COLO668 (cell line): ENCODE measurements at regions not wholly inside any gene's neighbourhood (a gene's known extent, or its start where the extent isn't known, plus 50 kb on each side); places are given as distances from the start of the nearest gene placed in this dataset.

ENCODE experiments used
- DNase-seq: peaks from one replicate; lab custom pipeline; 2025; ENCODE audit not compliant: unreplicated experiment; lab: John Stamatoyannopoulos, UW

DNA sequence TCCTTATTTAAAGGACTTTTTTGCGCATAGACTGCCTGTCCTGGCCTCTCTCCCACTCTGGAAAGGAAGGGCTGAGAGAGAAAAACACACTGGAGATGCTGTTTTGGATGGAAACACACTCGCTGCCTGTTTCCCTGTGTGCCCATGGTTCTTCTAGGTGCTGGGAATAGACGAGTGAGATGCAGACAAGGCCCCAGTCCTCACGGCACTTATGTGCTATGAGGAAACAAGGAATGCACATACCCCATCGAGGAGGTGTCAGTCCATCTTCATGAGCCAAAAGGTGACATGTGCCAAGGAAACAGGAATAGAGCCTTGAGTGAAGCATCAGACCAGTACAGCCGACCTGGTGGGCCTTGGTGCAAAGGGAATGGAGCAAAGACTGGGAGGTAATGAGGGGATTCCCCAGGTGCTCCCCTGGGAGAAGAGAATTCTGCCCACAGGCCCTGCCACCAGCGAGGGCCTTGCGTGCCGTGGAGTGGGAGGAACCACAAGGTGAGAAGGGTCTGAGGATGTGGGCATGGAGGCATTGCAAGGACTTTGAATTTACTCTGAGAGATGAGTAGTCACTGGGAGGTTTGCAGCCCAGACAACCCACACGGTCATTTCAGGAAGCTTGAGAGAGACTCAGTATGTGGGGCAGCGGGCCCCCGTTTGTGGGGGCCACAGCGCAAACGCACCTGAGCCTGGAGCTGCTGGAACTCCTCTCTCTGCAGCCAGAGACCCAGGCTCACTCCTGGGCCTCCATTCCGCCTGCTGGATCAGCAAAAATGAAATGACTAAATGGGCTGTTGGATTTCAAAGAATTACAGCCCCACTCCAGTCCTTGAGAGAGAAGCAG is 197.5 kb upstream of the COPS8 start:
- DNase-seq, result no peak

DNA sequence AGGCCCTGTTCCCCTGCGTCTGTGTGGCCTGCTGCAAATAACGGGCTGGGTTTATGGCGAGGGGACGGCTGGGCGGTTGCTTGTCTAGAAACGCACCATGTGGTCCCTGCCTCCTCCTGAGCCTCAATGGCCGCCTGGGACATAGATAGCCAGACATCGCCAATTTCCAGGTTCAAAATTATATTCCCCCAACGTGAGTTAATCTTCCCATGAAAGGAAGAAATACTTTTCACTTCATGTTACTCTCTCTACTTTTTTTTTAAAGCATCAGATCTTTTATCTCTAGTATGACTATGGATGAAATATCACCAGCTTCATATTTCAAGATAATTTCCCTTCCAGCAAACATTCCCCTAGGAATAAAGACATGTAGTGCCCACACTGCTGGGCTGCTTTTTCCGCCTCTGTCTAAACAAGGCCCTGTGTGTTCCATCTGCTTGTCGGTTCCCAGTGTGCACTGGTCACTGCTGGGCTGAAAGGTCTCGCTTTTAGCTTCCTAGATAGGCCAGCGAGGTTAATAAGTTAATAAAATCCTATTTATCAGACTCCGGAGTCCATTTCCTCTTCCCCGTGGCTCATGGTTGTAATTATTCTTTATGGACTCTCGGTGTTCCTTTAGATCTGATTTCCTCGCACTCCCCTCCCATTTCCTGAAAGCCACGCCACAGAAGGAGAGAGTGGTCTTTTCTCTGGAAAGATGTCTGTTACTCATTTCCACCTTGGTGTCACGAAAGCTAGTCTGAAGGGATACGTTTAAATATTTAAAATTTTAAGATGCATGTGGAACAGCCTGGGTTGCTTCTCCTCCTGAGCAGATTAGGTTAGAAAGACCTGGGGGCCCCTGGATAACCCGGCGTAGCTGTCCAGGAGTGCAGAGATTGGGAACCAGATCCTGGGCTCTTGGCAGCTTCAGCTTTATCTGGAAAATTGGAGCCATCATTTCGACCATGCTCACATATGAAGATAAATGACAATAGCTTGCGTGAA is 196.6 kb upstream of the COPS8 start:
- no peak for DNase-seq

DNA sequence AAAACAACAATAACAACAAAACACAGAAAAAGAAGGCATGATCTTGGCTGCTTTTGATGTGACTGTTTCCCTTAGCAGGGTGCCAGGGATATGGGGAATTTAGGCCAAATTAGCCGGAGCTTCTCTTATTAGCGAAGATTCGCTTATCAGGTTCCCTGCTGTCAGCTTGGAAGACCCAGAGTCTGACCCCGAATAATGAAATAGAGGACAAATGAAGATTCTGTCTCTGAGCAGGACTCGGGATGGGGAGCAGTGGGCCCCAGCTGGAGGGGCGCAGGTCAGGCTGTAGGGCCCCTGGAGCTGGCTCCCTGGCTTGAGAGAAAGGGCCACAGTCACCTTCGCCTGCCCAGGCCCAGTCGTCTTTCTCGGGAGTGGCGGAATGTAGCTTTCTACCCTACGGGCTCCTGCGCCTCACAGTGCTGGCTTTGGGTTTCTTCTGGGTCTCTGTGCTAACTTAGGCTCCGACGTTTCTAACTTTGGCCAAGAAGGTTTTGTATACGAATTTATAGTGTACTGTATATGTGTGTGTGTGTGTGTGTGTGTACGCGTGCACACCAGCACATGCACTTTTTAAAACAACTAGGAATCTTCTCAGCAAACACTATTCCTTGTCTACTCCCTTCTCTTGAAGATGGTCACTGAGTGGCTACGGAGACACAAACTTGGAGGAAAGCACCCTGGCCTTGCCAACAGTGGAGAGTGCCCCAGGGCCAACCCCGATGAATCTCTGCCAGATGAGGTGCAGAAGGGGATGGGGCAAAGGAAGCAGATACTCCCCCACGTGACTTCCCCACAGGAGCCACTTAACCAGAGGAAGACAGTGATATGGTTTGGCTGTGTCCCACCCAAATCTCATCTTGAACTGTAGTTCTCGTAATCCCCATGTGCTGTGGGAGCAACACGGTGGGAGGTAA is 195.6 kb upstream of the COPS8 start:
- DNase-seq, result no peak

DNA sequence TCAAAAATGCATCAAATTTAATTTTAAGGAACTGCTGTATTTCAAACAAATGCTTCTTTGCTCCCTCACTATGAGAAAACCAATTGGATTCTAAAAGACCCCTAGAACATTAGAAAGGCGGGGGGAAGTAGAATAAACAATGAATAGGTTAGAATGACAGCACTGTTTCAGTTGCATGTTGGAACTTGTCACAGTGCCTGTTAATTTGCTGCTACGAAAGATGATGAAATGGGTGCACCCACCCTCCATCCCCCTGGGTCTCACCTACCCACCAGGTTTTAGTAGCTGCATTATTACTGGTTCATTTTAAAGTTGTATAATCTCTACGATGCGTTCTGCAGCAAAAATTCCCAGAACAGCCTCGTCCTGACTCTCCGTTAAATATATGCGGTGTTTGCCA is 193.0 kb upstream of the COPS8 start:
- no peak for DNase-seq

DNA sequence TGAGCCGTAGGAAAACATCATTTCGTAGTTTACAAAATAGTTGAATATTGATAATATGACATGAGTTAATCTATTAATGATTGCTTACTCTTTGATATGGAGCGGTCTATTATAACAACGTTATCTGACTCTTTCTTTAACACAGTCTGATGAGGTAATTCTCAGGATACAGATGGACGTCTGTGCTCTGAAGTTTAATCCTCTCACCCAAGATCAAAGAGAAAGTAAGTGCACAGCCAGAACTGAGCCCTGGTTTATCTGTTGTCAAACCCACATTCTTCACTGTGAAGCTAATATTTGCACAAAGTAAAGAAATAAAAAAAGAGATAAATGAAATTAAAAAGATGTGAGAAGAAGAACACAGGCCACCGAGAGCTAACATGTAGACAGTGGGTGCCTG is 190.9 kb upstream of the COPS8 start:
- no peak for DNase-seq

DNA sequence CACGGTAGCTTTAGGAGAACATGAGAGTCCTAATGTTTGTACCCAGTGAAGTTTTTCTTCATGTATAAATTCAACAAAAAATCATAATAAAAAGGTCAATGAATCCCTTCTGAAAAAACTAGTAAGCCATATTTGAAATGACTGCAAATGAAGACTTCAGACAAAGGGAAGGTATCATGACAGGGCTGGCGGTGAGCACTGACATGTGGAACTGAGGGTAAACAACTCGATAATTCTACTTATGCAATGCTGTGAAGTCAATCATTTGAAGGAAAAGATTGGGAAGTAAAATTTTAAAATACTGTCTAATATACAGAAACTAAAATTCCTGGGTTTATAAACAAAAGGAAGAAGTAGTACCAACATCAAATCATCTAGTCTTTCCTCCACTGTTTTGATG is 190.2 kb upstream of the COPS8 start:
- no peak for DNase-seq

DNA sequence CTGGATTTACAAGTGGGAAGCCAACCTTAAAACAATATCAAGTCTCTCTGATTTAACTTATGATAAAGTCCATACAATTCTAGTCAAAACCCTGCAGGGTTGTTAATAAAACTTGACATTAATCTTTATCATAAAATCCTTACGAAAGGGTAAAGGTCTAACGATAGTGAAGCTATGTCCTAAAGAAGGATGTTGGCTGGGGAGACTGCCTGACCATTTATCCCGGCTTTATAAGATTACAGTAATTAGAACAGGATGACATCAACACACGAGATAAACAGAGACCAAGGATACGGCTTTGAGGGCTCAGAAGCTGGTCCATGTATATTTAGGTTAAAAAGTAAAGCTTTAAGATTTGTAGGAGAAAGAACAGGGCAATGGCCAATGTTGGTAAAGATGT is 189.0 kb upstream of the COPS8 start:
- DNase-seq, result no peak

DNA sequence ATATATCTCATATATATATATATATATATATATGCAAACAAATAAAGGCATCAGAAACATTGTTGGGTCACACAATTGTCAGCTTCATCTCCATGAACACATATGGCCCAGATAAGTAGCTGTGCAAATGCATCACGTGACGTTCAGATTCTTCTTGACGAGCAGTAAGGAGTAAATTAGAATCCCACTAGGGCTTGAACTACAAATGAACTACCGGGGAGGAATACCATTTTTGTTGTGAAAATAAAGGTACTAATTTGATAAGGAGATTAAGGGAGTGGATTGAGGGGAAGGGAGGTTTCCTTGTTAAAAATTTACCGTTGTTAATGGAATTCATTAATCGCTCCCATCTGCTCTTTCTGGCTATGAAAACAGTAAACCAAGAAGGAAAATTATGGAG is 186.5 kb upstream of the COPS8 start:
- no peak for DNase-seq

DNA sequence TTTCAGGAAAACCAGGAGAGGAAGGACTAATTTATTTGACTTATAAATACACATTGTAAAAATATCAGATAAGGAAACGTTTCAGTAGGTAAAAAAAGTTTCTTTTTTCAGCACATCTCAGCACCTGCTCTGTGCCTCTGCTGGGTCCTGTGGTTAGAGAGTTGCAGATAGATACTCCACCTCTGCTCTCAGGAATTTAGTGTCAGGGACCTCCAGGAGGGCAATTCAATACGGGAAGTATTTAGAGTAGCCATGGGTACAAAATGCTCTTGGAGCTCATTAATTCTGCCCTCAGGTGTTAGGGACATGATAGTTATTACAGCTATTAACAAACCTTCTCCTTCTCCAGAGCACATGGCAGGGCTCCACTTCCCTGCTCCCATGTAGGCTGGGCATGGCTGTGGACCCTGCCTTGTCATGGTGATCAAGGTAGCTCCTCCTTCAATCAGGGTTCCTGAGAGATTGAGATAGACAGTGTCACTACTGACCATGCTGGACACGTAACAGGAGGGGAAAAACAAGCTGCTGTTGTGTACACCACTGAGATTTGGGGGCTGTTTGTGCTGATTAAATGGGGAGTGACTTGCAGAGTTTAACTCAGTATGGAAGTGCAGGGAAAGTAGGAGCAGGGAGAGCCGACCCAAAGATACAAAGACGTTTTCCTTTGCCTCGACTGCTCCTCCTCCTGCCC is 185.6 kb upstream of the COPS8 start:
- DNase-seq, result no peak

DNA sequence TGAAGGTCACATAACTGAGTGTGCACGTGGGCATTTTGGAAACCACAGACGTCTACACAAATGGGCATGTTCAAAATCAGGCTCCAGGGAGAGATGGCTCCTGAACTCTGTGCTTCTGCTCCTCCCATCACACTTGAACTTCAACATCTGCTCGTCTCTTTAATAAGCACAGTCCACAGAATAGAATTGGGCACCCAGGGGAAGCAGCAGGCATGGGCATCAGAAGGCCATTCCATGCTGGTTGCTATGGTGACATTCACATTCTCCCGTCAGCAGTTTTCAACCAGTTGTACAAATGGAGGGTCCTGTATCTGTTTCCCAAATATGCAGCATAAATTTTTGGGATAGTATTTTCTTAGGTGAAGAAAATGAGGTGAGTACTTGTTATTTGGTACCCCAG is 183.7 kb upstream of the COPS8 start:
- DNase-seq, result no peak

DNA sequence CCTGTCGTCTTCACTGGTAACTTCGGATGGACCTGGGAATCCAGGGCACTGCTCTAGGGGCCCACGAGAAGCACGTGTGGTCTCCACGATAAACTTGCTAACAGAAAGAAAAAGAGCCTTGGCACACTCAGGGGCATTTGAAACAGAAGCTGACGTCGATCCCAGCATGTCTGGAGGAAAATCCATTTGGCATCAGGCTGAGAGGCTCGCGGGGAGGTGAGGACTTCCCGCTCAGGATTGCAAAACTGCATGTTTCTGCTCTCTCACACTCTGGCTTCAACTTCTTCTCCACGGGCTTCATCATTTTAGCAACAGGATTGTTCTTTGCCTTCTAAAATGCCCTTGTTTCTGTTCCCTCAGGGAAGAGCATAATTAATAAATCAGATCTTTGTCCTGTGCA is 181.7 kb upstream of the COPS8 start:
- DNase-seq, result no peak

DNA sequence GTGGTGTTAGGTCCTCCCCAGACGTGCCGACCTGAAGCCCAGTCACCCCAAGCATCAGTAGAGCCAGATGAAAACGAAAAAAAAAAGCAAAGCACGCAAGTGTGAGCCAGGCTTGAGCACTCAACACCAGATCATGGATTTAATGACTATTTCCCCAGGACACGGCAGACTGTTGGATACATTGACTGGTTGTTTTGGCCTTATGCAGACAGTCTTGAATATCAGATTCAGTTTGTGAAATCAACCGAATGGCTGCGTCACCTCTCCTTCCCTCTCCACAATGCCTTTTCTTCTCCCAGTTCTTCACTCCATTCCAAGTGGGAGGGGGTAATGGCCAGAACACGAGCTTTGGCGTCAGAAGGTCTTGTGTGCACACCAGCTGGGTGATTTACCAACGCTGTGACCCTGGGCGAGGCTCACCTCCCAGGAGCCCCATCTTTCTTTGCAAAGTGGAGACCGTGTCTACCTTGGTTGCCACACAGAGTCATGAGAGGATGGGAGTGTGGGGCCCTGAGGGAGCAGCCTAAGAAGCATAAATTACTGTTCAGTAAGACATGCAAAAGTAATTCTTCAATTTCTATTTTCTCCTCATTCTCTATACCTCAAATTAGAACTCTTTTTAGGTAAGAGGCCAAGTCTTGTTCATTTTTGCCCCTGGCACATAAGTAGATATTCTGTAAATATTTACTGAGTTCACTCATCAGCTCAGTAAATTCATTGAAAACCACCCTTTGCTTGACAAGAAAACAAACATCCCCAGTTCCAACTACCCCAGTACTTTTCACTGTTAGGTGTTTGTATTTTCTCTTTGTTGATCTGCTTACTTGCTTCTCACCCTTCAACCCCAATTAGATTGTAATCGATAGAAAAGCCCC is 181.1 kb upstream of the COPS8 start:
- DNase-seq, result no peak

DNA sequence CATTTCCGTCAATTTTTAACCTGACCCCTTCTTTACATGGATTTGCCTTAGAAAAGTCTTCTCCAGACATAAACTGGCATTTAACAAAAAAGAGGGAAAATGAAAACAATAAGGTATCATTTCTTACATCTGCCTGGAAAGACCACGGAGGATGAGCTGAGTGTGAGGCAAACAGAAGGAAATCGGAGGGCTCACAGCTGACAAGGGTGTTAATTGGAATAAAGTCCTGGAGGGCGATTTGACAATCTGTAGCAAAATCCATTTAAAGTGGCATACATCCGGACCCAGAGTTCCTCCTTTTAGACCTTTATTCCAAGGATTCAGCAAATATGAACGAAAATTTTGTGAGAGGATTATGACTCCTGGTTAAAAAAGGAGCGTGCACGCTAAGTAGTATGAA is 179.7 kb upstream of the COPS8 start:
- no peak for DNase-seq

DNA sequence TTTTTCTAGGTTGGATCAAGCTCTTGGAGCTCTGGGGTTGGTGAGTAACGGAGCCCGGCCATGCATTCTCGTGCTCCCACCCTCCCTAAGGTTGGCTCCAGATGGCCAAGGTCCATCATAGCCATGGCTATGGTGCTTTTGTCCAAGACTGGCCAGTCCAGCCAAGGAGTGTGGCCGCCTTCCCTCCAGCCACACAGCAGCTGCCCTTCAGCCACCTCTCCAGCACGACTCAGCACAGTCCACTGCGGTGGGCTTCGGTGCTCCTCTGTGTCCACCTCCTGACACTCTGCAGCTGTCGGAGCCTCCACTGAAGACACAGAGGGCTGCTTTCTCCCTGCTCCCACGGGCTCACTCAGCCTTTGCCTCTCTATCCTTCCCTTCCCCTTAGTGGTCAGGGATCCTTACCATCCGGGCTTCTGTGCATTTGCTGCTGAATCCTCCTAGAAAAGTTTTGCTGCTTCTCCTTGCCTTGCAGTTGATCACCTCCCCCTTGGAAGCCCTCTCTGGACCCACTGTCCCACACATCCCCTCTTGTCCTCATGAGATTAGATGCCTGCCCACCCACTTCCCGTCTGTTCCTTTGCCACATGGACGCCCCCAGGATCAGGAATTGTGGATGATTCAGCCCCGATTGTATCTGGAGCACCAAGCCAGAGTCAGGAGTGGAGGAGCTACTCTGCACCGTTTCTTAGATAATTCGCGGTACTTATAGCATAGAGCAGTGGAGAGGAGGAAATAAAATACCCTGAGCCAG is 177.1 kb upstream of the COPS8 start:
- DNase-seq, result no peak

DNA sequence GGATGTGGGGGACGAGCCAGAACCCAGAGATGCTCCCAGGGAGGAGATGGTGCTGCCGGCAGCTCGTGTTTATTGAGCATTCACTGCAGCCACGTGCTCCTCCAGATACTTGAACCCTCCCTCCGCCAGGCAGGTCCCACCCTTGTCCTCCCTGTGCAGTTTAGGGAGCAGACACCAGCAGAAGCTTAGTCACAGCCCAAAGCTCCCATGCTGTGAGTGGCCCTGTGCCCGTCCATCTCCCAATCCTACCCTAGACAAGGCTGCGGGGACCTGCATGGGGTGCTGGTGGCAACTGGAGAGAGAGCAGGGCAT is 176.5 kb upstream of the COPS8 start:
- no peak for DNase-seq

DNA sequence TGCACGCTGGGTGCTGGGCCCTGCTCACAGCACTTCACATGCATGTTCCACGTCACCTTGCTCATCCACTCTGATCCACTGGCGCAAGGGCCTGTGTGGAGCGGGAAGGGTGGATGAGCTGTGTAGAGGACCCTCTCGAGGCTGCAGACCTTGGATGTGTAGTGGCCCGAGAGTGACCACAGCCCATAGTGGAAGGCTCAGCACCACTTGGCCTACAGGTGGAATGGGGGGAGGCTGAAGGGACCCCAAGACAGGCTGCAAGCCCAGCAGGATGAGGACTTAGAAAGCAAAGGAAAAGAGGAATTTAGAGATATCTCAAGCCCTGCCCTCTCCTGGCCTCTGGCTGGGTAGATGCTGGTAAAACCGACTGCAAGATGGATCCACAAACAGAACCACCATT is 175.9 kb upstream of the COPS8 start:
- no peak for DNase-seq

DNA sequence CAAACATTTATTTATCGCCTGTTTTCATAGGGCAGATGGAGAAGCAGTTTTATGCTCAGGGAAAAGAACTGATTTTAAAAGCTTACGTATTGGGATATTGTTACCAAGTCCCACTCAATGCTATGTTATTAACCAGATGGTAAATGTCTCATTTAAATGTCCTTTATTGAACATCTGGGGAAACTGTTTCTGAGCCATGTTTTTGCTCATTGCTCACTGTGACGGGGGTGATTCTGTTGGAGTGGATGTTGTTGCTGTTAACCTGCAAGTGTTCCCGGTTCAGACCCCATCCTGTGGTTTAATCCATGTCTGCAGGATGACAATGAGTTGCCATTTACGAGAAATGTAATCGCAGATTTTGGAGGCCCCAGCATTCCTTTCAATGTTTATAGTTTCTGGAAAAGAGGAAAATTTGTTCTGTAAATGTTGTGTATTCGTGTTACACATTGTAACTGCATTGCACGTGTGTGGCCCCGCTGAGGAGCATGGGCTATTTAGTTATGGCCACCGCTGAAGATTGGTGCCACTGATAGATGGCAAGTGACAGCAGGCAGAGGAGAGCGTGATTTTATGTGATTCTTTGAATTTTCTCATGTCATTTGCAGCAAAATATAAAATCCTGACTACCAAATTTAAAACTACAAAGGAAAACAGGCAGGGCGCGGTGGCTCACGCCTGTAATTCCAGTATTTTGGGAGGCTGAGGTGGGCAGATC is 174.8 kb upstream of the COPS8 start:
- DNase-seq, result no peak

DNA sequence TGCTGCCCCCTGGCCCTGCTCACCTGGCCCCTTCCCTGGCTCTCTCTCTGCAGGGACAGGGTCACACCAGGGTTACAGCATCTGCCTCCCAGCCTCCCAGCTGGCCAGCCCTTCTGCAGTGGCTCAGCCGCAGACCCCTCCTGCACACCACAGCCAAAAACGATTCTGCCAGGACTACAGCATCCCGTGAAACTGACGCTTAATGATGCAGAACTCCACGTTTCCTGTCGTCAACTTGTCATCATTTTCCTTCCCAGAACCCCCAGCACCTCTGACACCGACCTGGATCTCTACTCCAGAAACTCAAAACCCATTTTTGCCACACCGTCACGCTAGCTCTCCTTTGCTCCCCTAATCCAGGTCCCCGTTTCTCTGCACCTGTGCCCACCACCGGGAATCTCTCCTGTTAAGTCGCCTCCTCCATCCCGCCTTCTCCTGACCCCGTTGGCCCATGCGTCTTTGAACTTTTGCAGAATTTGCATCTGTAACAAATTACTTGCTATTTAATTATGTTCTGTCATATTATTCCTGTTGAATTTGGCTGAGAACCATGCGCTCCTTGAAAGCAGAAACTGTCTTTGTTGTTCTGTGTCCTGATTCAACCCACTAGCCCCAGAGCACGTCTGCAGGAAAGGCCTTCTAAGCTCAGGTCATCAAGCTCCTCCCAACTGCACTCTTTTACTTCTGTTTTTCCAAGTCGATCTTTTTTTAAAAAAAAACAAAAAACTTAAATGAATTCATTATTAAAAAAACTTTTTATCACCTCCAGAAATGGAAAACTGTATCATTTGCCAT is 173.2 kb upstream of the COPS8 start:
- no peak for DNase-seq
